ENCODE measurements at regions not wholly inside any gene's neighbourhood (a gene's known extent, or its start where the extent isn't known, plus 50 kb on each side); places are given as distances from the start of the nearest gene placed in this dataset.

DNA sequence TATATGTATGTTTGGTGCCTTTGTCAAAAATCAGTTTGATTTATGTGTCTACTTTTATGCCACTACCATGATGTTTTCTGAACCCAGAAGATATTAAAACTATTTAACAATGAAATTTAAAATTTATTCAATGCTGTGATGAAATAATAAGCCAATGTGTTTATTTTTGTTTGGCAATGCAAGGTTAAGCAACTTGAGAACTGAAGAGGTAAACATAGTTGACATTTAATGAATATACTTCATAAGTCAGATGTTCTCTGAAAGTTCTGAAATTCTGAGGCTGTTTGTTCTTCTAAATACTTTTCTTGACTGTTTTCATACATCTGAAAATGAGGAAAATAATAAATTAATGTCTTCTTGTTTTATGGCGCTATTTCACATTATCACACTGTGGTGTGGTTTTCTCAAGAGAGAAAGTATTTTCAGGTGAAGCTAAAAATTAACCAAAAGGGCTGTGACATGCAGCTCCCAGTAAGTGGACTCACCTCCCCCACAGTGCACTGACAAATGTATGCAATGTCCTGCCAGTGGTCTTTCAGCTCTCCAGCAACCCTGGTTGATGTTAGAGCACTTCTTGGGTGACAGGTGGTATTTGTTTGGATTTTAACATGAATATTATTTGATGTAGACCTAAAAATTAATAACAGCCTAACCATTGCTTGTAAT is 863.6 kb upstream of the SALL3 start:
- no peak for DNase-seq (ENCODE audit: low spot score)

DNA sequence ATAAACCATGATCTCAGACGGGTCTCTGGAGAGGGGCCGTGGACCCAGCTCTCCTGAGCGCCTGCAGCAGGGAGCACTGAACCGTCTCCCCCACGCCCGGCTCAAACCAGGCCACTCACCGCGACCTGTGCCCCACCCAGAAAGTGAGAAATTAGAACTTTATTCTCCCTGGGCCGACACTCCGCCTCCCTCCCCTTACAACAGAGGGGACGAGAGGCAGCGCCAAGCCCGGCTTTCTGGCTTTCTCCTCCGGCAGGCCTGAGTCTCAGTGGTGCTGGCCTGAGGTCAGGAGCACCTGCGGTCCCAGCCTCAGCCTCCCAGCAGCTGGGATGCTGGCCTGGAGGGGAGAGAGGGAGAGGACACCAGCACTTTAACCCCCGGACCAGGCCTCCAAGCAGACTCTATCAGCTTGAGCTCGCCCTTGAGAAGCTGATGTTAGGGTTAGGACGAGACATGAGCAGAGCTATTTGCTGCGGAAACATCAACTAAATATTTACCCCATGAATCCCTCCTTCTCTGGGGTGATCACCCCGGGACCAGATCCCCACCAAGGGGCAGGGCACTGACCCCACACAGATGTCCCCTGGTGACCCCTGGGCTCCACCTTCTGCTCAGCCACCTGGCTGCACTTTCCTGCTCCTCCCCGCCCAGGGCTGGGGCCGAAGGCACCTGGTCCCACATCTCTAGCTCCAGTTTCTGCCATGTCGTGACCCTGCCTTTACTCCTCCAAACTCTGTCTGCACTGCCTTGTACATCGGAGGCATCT is 856.3 kb upstream of the SALL3 start:
- no peak for DNase-seq (ENCODE audit: low spot score)

DNA sequence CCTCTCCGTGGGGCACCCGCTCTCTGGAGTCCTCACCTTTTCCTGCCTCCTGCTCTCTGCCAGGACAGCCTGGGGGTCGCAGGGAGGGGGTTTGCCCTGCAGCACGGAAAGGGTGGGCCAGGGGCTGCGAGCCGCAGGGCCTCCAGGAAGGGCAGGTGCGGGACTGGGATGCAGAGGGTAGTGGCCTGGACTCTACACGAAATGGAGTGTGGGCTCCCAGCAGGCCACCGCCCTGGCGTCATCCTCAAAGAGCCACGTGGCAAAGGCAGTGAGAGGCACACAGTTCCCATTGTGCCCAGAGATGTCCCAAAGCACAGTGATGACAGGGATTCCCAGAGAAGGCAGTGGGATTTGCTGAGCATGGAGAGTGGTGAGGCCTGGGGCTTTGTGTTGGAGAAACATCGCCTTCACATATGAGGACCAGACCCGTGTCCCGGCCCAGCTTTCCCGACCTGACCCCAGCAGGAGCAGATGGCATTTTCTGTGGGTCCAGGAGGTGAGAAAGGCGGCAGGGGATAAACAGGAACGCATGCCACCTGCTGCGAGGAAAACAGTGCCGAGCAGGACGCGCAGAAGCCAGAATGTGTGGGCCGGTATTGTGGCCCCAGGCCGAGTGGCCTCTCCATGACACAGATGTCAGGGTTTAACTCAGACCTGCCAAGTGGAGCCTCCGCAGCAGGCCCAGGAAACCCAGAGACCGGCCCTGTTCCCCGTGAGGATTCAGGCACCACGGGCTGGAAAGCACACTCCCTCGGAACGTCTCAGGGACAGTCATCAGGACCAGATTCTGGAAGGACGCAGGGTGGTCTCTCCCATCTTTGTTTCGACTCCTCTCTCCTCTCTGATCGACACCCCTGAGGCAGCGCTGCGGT is 855.5 kb upstream of the SALL3 start:
- no peak for DNase-seq (ENCODE audit: low spot score)

DNA sequence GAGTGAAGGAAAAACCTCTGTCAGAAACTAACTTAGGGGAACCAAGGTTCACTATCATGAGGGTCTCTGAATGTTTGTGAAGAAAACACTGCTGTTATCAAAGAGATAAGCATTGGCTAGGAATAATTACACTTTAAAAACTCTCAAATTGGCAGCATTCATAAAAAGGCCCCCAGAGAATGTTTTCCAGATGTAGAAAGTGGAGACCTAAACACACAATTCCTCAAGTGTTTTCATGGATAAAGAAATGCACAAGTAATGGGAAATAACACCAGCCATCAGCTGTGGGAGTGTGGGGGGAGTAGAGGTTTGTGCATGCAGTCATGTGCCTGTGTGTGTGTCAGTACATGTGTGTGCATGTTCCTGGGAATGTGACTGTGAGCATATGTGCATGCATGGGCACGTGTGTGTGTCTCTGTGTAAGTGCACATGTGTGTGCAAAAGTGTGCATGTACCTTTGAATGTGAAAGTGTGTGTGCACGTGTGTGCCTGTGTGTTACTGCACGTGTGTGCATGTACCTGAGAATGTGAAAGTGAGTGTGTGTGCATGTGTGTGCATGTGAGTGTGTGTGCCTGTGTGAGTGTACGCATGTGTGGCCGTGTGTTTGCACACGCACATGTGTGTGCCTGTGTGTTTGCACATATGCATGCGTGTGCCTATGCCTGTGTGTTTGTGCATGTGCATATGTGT is 854.3 kb upstream of the SALL3 start:
- no peak for DNase-seq (ENCODE audit: low spot score)

DNA sequence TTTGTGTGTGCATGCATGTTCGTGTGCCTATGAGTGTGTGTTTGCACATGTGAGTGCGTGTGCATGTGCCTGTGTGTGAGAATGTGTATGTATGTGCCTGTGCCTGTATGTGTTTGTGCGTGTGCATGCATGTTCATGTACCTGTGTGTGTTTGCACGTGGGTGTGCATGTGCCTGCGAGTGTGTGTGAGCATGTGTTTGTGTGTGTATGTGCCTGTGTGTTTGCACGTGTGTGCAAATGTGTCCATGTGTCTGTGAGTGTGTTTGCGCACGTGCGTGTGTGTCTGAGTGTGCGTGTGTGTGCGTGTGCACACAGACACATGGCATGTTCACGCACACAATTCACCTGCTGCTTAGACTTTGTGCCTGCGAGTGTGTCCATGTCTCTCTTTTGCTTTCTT is 853.5 kb upstream of the SALL3 start:
- no peak for DNase-seq (ENCODE audit: low spot score)

DNA sequence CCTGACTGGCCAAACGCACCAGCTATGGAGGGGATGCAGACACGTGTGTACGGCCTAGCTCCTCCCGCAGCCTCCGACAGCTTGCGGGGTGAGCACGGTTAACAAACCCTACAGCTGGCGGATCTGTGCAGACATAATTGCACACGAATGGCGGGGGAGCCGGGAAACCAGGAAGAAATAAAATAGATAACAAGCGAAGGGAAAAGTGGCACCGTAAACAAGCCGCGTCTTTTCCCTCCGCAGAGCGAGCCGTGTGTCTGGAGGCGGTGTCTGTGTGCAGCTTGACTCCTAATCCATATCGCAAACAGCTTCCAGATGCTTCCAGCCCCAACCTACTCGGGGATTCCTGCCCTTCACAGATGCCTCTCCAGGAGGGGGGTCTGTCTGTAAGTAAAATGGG is 853.1 kb upstream of the SALL3 start:
- no peak for DNase-seq (ENCODE audit: low spot score)

DNA sequence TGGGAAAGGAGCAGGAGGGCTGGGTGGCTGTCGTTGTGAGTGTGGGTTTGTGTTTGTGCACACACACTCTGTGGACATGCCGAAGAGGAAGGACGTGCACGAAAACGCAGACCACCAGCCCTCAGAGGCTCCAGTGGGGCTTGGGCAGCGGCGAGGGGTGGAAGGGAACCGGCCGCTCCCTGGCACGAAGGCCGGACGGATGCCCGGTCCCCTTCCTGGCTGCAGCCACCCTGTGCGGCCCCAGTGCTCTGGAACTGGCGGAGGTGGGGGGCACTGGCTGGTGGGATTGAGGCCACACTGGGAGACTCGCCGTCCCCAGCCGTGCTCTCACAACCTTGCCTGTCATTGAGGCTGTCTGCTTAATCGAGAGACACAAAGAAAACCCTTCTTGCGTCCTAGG is 852.6 kb upstream of the SALL3 start:
- DNase-seq (ENCODE audit: low spot score), result no peak

DNA sequence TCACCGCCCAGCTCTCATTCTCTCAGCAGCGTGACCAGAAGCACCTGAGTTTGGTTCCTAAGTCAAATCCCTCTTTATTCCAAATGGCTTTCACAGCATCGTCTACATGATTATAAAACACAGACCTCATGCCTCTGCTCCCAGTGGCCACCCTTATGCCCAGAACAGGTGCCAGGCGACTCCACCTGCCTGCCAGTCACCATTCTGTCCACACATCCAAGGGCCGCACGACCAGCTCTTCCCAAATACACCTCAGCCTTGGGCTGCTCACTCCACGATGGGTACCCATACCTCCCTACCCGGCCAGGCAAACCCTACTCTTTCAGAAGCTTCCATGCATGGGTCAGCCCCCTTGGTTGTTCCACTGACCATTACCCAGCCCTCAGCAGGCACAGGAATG is 851.6 kb upstream of the SALL3 start:
- no peak for DNase-seq (ENCODE audit: low spot score)

DNA sequence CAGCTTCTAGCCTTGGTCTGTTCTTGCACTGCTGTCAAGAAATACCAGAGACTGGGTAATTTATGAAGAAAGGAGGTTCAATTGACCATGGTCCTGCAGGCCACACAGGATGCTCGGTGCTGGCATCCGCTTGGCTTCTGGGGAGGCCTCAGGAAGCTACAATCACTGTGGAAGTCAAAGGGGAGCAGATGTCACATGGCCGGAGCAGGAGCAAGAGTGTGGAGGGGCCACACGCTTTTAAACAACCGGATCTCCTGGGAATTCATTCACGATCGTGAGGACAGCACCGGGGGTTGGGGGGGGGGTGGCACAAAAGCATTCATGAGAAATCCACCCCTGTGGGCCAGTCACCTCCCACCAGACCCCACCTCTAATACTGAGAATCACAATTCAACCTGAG is 850.4 kb upstream of the SALL3 start:
- no peak for DNase-seq (ENCODE audit: low spot score)

DNA sequence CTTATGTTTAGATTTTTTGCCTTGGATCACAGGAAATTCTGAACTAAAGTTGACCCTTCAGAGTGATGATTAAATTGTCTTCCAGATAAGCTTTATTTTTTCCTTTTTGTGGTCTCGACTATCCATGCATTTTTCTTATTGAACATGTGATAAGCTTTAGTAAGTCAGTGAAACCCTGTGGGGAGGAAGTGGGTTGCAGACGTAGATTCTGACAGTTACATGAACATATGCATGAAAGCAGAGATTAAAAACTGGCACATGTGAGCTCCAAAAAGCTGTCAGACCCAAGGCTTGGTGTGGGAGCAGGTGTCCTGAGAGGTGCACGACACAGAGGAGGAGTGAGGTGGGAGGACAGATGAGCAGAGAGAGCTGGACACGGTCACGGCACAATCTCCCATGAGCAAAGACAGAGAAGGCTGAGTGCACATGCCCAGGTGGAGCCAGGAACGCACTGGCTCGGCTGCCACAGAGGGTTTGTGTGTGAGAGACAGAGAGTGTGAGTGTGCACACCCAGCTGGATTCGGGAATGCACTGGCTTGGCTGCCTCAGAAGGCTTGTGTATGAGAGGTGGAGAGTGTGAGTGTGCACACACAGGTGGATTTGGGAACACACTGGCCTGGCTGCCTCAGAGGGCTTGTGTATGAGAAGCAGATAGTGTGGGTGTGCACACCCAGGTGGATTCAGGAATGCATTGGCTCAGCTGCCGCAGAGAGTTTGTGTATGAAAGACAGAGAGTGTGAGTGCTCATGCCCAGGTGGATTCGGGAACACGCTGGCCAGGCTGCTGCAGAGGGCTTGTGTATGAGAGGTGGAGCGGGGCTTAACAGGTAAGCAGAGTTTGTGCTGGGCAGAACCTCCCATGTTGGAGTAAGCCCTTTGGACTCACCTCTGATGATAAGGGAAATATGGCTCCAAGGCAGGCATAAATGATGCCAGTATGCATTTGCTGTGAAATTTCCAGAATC is 849.1 kb upstream of the SALL3 start:
- no peak for DNase-seq (ENCODE audit: low spot score)

DNA sequence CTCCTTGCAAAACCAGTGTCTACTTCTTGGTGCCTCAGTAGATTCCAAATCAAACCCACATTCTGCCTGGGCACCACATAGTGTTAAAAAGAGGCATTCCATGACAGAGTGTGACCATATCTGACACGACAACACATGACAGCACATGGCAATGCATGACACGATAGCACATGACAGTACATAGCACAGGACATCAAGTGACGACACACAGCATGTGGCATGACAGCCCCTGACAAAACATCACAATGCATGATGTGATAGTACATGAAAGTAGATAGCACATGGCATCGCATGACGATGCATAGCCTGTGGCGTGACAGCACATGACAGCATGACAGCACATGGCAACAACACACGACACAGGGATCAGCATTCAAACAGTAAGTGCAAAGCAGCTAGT is 845.9 kb upstream of the SALL3 start:
- DNase-seq (ENCODE audit: low spot score), result no peak

DNA sequence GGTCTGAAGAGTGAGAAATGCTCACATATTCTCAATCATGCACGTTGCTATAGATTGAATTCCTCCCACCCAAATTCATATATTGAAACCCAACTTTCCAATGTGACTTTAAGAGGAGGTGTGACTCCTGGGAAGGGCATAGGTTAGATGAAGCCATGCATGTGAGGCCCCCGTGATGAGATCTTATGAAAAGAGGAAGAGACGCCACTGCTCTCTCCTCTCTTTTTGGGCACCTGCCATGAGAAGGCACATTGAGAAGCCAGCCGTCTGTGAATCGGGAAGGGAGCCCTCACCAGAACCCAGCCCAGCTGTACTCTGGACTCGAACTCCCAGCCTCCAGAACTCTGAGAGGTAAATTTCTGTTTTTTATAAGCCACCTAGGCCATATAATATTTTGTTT is 842.6 kb upstream of the SALL3 start:
- no peak for DNase-seq (ENCODE audit: low spot score)

DNA sequence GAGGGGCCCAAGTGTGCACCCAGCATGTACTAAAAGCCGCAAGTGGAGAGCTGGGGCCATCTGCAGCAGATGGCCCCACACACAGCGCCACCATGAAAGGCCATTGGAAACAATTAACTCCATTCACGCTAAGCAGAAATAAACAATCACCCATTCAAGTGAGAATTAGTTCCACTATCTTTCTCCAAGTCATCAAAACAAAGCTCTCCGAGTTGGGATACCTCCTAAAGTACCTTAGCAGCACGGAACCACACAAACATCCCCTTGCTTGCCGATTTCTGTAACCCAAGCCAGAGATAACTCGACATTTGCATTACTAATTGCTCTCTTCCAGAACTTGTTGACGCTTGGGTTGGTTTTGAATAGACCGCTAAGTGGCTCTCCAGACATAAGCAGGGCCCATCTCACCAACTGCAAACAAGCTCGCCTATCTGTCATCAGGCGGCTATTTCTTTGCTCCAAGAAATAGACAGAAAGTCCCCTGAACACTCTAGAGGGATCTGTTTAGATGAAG is 840.6 kb upstream of the SALL3 start:
- DNase-seq (ENCODE audit: low spot score), result no peak

DNA sequence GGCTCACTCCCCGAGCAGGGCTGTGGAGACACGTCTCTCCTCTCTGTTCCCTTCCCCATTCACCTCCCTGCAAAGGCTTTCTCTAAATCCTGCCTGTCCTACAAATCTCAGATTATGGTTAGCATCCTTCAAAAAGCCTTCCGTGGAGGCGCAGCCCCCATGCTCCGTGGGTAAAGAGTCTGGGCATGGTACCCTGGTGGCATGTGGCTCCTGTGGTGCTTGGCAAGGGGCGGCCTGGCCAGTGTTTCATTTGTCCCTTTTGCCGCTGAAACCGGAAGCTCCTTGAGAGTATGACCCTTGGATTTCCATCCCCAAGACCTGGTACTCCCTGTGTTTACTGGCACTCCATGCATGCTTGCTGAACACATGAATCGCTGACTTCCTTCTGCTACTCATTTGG is 839.3 kb upstream of the SALL3 start:
- DNase-seq (ENCODE audit: low spot score), result no peak

DNA sequence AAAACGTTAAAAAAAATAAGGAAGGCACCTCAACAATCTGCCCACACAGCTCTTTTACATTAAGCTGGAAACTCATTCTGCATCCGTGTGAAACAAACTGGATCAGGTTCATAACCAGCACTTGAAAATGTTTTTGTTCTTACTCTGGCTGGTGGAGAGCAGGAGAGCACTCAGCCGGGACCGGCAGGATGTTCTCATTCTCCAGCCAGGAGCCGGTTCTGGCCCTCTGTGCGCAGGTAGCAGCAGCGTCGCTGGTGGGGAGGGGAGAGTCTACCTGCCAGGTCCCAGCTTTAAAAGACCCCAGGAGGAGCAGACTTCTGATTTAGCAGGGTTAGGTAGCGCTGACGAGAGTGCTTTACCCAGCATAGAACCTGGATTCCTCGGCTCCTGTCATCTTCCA is 834.9 kb upstream of the SALL3 start:
- DNase-seq (ENCODE audit: low spot score), result no peak

DNA sequence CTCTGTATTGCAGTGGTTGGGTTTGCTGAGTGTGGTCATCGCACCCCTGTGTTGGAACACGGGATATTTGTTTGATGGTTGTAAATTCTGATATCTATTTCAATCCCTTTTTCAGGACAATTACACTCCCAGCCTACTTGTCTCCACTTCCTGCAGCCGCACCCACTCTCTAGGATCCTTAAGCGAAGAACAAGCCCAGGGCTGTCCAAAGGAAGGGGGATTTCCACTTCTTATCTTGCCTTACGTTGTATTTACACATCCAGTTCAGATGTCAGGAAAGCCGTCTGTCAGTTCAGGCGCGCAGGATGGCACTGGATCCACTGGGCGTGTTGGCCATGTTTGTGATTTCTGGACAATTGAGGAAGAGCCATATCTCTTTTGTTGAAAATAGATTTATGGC is 834.5 kb upstream of the SALL3 start:
- no peak for DNase-seq (ENCODE audit: low spot score)

DNA sequence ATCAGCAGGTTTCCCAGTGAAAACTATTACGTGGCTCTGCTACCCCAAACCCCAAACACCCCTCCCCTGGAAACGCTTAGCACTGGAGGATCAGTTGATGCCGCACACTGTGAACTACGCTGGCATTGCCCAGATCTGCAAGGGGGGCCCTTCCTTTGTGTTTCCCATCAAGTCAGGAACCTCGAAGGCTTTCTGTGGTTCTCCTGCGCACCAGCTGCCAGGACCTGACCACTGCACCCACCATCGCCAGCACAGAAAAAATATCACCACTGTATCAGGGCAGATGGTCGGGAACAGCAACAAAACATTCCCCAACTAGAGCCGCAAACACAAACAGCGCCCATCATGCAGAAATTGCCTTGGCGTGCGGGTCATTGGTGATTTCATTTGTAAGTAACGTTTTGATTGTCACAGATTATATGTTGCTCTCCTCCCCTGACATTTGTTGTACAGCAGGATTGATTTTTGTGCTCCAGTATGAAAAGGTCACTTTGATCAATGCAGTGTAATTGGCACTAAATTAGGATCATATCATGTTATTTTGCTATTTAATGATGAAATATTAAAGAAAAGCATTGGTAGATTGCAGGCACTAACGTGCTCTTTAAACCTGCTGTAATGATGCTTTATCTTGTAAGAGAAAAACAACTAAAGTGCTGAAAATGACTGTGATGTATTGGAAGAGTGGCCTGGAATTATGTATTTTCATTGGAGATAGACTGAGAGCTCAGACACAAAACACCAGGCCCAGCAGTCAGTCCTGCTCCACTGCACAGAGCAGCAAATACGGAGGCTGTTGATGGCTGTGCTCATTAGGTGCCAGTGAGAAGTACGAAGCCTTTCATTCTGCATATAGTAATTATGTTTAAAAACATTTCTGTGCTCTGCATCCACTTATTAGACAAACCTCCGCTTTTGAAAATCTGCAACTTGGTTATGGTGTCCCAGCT is 833.2 kb upstream of the SALL3 start:
- no peak for DNase-seq (ENCODE audit: low spot score)

DNA sequence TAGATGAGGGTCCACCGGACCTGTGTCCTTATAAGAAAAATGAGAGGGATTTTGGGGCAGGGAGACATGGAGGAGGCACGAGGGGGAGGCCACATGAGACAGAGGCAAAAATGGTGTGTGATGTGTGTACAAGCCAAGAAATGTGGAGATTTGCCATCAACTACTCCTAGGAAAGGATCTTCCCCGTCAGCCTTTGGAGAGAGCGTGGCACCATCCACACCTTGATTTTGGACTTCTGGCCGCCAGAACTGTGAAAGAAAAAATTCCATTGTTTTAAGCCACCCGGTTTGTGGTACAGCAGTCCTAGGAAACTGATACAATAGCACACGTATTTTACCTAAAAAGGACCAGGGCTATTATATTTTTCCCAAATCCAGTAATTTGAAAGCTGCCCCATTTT is 829.0 kb upstream of the SALL3 start:
- no peak for DNase-seq (ENCODE audit: low spot score)

DNA sequence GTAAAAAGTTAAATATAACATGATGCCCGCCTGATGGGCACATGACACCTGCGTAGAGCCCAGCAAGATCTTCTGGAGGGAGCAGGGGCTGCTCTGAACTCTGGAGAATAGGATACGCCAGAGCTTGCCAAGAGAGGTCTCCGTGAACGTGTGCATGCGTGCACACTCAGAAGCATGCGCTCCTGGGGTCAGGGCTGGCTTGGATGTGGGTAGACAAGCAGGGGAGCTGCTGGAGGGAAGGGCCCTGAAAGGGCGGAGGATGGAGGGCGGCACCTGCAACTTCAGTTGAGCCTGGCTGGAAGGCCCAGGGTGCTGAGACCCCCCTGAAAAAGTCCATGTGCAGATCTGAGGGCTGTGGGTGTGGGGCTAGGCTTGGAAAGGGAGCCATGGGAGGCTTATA is 828.4 kb upstream of the SALL3 start:
- DNase-seq (ENCODE audit: low spot score), result no peak

All from activated CD4-positive, alpha-beta T cell treated with anti-CD3 and anti-CD28 coated beads, Interleukin-2, Interleukin-4, amounts not matched to agents 100 ng/mL and 50 ng/mL, durations not matched to agents 16 hours and 8 hours (primary cell).